ENCODE measurements at regions not wholly inside any gene's neighbourhood (a gene's known extent, or its start where the extent isn't known, plus 50 kb on each side); places are given as distances from the start of the nearest gene placed in this dataset.
A peak's percentile ranks its signal among the peaks of the same experiment; 100 is the strongest.
"Not testable (repeated sequence)": the region's sequence is repeated elsewhere in the genome, so short reads cannot be mapped to it uniquely, and the experiment has no call there.

GRCh38 chr3:30480587-30480986, 125.8 kb upstream of the TGFBR2 start:
- Histone ChIP-seq H3K4me1 (ENCODE audit: control insufficient read depth, insufficient read depth, low read depth, low read length) (no peaks in the 10 kb centered on the region), H3K27ac (ENCODE audit: low read length, poor library complexity, severe bottlenecking) (no peak overlapping the region), H2BK5ac (ENCODE audit: low read depth, low read length, poor library complexity, severe bottlenecking) (no peak overlapping the region), H3K14ac (ENCODE audit: low read length in 2 of 2) (no peak overlapping the region), H3K4me2 (ENCODE audit: low read length, poor library complexity, severe bottlenecking) (no peak overlapping the region), H3K18ac (ENCODE audit: low read depth in 1 of 2, low read length in 2 of 2) (peak overlapping the region in 1 of 2 experiments; percentile 24), H3K27me3 (ENCODE audit: control insufficient read depth in 1 of 2, insufficient read depth in 1 of 2, low read length in 2 of 2) (no peaks in the 10 kb centered on the region), H2BK120ac (ENCODE audit: low read depth, low read length) (no peak overlapping the region), H2BK12ac (ENCODE audit: low read length in 2 of 2) (peak overlapping the region; percentile 63 to 90), H3K23ac (ENCODE audit: low read length in 2 of 2) (no peak overlapping the region), H3K4me3 (ENCODE audit: insufficient read depth in 1 of 2, low read depth in 1 of 2, low read length in 2 of 2) (no peak overlapping the region), H2AK5ac (ENCODE audit: low read length, severe bottlenecking) (no peak overlapping the region), H3K79me1 (replicated peaks; ENCODE audit: low read length, poor library complexity, severe bottlenecking) (no peaks in the 10 kb centered on the region), H3K9ac (ENCODE audit: low read length) (no peak overlapping the region), H3K4ac (ENCODE audit: low read depth in 1 of 2, low read length in 2 of 2) (peak overlapping the region in 1 of 2 experiments; percentile 41), H3K36me3 (ENCODE audit: control insufficient read depth in 1 of 2, insufficient read depth in 2 of 2, low read depth in 1 of 2, low read length in 2 of 2) (no peaks in the 10 kb centered on the region), H2BK15ac (ENCODE audit: low read depth, poor library complexity, severe bottlenecking) (no peak overlapping the region), H3K9me3 (ENCODE audit: control insufficient read depth, low read length) (no peaks in the 10 kb centered on the region), H2AFZ (ENCODE audit: low read depth, low read length) (no peak overlapping the region), H4K91ac (ENCODE audit: low read length) (no peak overlapping the region), H4K8ac (ENCODE audit: low read length) (no peak overlapping the region)
- DNase-seq: no peak

GRCh38 chr3:30481241-30481640, 125.2 kb upstream of the TGFBR2 start:
- Histone ChIP-seq H2BK5ac (ENCODE audit: low read depth, low read length, poor library complexity, severe bottlenecking) (no peak overlapping the region), H4K91ac (ENCODE audit: low read length) (no peak overlapping the region), H3K4me1 (ENCODE audit: control insufficient read depth, insufficient read depth, low read depth, low read length) (no peaks in the 10 kb centered on the region), H2AK5ac (ENCODE audit: low read length, severe bottlenecking) (no peak overlapping the region), H2AFZ (ENCODE audit: low read depth, low read length) (no peak overlapping the region), H3K9ac (ENCODE audit: low read length) (no peak overlapping the region), H3K4me2 (ENCODE audit: low read length, poor library complexity, severe bottlenecking) (no peak overlapping the region), H4K8ac (ENCODE audit: low read length) (no peak overlapping the region), H3K18ac (ENCODE audit: low read depth in 1 of 2, low read length in 2 of 2) (no peak overlapping the region), H3K4me3 (ENCODE audit: insufficient read depth in 1 of 2, low read depth in 1 of 2, low read length in 2 of 2) (no peak overlapping the region), H2BK12ac (ENCODE audit: low read length in 2 of 2) (no peak overlapping the region), H3K79me1 (replicated peaks; ENCODE audit: low read length, poor library complexity, severe bottlenecking) (no peaks in the 10 kb centered on the region), H3K23ac (ENCODE audit: low read length in 2 of 2) (no peak overlapping the region), H3K4ac (ENCODE audit: low read depth in 1 of 2, low read length in 2 of 2) (no peak overlapping the region), H3K9me3 (ENCODE audit: control insufficient read depth, low read length) (no peaks in the 10 kb centered on the region), H3K27me3 (ENCODE audit: control insufficient read depth in 1 of 2, insufficient read depth in 1 of 2, low read length in 2 of 2) (no peaks in the 10 kb centered on the region), H2BK15ac (ENCODE audit: low read depth, poor library complexity, severe bottlenecking) (no peak overlapping the region), H3K36me3 (ENCODE audit: control insufficient read depth in 1 of 2, insufficient read depth in 2 of 2, low read depth in 1 of 2, low read length in 2 of 2) (no peaks in the 10 kb centered on the region), H3K27ac (ENCODE audit: low read length, poor library complexity, severe bottlenecking) (no peak overlapping the region), H3K14ac (ENCODE audit: low read length in 2 of 2) (no peak overlapping the region), H2BK120ac (ENCODE audit: low read depth, low read length) (no peak overlapping the region)
- WGBS: no CpG with 5 or more reads among the region's 1 CpG
- DNase-seq: no peak

- not testable (repeated sequence) for H2BK15ac ChIP-seq (ENCODE audit: low read depth, poor library complexity, severe bottlenecking); H4K8ac ChIP-seq (ENCODE audit: low read length); DNase-seq; H3K4me1 ChIP-seq (ENCODE audit: control insufficient read depth, insufficient read depth, low read depth, low read length); H2AFZ ChIP-seq (ENCODE audit: low read depth, low read length); H3K9ac ChIP-seq (ENCODE audit: low read length); H2BK5ac ChIP-seq (ENCODE audit: low read depth, low read length, poor library complexity, severe bottlenecking); H3K27ac ChIP-seq (ENCODE audit: low read length, poor library complexity, severe bottlenecking); H3K79me1 ChIP-seq (replicated peaks; ENCODE audit: low read length, poor library complexity, severe bottlenecking); H3K4me2 ChIP-seq (ENCODE audit: low read length, poor library complexity, severe bottlenecking); H2BK120ac ChIP-seq (ENCODE audit: low read depth, low read length); H3K4me3 ChIP-seq (ENCODE audit: insufficient read depth in 1 of 2, low read depth in 1 of 2, low read length in 2 of 2); H3K4ac ChIP-seq (ENCODE audit: low read depth in 1 of 2, low read length in 2 of 2); H3K23ac ChIP-seq (ENCODE audit: low read length in 2 of 2); H3K27me3 ChIP-seq (ENCODE audit: control insufficient read depth in 1 of 2, insufficient read depth in 1 of 2, low read length in 2 of 2); H4K91ac ChIP-seq (ENCODE audit: low read length); H3K14ac ChIP-seq (ENCODE audit: low read length in 2 of 2); H3K18ac ChIP-seq (ENCODE audit: low read depth in 1 of 2, low read length in 2 of 2); H2BK12ac ChIP-seq (ENCODE audit: low read length in 2 of 2); H2AK5ac ChIP-seq (ENCODE audit: low read length, severe bottlenecking); H3K36me3 ChIP-seq (ENCODE audit: control insufficient read depth in 1 of 2, insufficient read depth in 2 of 2, low read depth in 1 of 2, low read length in 2 of 2)
- H3K9me3 ChIP-seq (ENCODE audit: control insufficient read depth, low read length): peaks cover 16% of the 10 kb centered on the region
- WGBS: 54% methylated on average over 3 of the region's 3 CpGs
Observed at GRCh38 chr3:30484229-30484628, 122.2 kb upstream of the TGFBR2 start.

GRCh38 chr3:30486368-30486767, 120.0 kb upstream of the TGFBR2 start:
- Histone ChIP-seq H2BK120ac (ENCODE audit: low read depth, low read length) (no peak overlapping the region), H2BK5ac (ENCODE audit: low read depth, low read length, poor library complexity, severe bottlenecking) (no peak overlapping the region), H3K23ac (ENCODE audit: low read length in 2 of 2) (no peak overlapping the region), H3K79me1 (replicated peaks; ENCODE audit: low read length, poor library complexity, severe bottlenecking) (no peaks in the 10 kb centered on the region), H4K8ac (ENCODE audit: low read length) (no peak overlapping the region), H3K4me1 (ENCODE audit: control insufficient read depth, insufficient read depth, low read depth, low read length) (no peaks in the 10 kb centered on the region), H2BK15ac (ENCODE audit: low read depth, poor library complexity, severe bottlenecking) (no peak overlapping the region), H2AK5ac (ENCODE audit: low read length, severe bottlenecking) (no peak overlapping the region), H2BK12ac (ENCODE audit: low read length in 2 of 2) (no peak overlapping the region), H3K18ac (ENCODE audit: low read depth in 1 of 2, low read length in 2 of 2) (no peak overlapping the region), H4K91ac (ENCODE audit: low read length) (no peak overlapping the region), H3K9me3 (ENCODE audit: control insufficient read depth, low read length) (peaks cover 24% of the 10 kb centered on the region), H3K14ac (ENCODE audit: low read length in 2 of 2) (no peak overlapping the region), H3K36me3 (ENCODE audit: control insufficient read depth in 1 of 2, insufficient read depth in 2 of 2, low read depth in 1 of 2, low read length in 2 of 2) (no peaks in the 10 kb centered on the region), H3K4ac (ENCODE audit: low read depth in 1 of 2, low read length in 2 of 2) (no peak overlapping the region), H3K4me2 (ENCODE audit: low read length, poor library complexity, severe bottlenecking) (no peak overlapping the region), H3K27ac (ENCODE audit: low read length, poor library complexity, severe bottlenecking) (no peak overlapping the region), H3K4me3 (ENCODE audit: insufficient read depth in 1 of 2, low read depth in 1 of 2, low read length in 2 of 2) (no peak overlapping the region), H3K9ac (ENCODE audit: low read length) (no peak overlapping the region), H2AFZ (ENCODE audit: low read depth, low read length) (no peak overlapping the region), H3K27me3 (ENCODE audit: control insufficient read depth in 1 of 2, insufficient read depth in 1 of 2, low read length in 2 of 2) (no peaks in the 10 kb centered on the region)
- no peak for DNase-seq
- WGBS: 80% methylated on average over 2 of the region's 2 CpGs
